Keratinocyte (primary cell): ENCODE measurements at regions not wholly inside any gene's neighbourhood (a gene's known extent, or its start where the extent isn't known, plus 50 kb on each side); places are given as distances from the start of the nearest gene placed in this dataset.

Experiments used
- EZH2 ChIP-seq: IDR thresholded peaks from one replicate; pipeline ENCODE4 v1.6.1; 2012; ENCODE audit warnings: inconsistent platforms, mild to moderate bottlenecking, low read length, moderate library complexity
- TF ChIP-seq, protein P1 (sequence below), 3 experiments: IDR thresholded peaks in 1 of 3; conservative IDR thresholded peaks in 1 of 3; optimal IDR thresholded peaks in 1 of 3; 2 replicates in 2 of 3; 3 replicates in 1 of 3; pipeline versions ENCODE3 to v1.5.1; 2011; ENCODE audit warnings: low read length in 3 of 3, mild to moderate bottlenecking in 3 of 3, moderate library complexity in 2 of 3, control low read depth in 1 of 3, inconsistent platforms in 1 of 3; ENCODE audit not compliant: insufficient read depth in 2 of 3; ENCODE audit errors: extremely low read depth in 1 of 3

GRCh38 chr2:145652036-145652435 lies 1132.1 kb upstream of the ZEB2 start:
- TF ChIP-seq, protein P1, sequence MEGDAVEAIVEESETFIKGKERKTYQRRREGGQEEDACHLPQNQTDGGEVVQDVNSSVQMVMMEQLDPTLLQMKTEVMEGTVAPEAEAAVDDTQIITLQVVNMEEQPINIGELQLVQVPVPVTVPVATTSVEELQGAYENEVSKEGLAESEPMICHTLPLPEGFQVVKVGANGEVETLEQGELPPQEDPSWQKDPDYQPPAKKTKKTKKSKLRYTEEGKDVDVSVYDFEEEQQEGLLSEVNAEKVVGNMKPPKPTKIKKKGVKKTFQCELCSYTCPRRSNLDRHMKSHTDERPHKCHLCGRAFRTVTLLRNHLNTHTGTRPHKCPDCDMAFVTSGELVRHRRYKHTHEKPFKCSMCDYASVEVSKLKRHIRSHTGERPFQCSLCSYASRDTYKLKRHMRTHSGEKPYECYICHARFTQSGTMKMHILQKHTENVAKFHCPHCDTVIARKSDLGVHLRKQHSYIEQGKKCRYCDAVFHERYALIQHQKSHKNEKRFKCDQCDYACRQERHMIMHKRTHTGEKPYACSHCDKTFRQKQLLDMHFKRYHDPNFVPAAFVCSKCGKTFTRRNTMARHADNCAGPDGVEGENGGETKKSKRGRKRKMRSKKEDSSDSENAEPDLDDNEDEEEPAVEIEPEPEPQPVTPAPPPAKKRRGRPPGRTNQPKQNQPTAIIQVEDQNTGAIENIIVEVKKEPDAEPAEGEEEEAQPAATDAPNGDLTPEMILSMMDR (optimal IDR thresholded peaks at IDR 0.05 in 1 of 3, IDR thresholded peaks at IDR 0.05 in 1 of 3, conservative IDR thresholded peaks at IDR 0.05 in 1 of 3; ENCODE audit: extremely low read depth in 1 of 3, insufficient read depth in 2 of 3, low read length in 3 of 3) = no peak
- no peak for TF ChIP-seq EZH2
